H9 (cell line): ENCODE measurements at regions not wholly inside any gene's neighbourhood (a gene's known extent, or its start where the extent isn't known, plus 50 kb on each side); places are given as distances from the start of the nearest gene placed in this dataset.
"Not testable (repeated sequence)": the region's sequence is repeated elsewhere in the genome, so short reads cannot be mapped to it uniquely, and the experiment has no call there.

Experiments used
- DNase-seq: peaks from one replicate; pipeline ENCODE4 v3.0.0-alpha.2; 2017
- H2AFZ ChIP-seq: one replicate; pipeline ENCODE4 v1.6.1; 2013; ENCODE audit warnings: mild to moderate bottlenecking, low read length, control low read depth, moderate library complexity
- H2AK5ac ChIP-seq: 2 replicates; pipeline ENCODE4 v1.6.1; 2013; ENCODE audit warnings: low read length, control low read depth, mixed read lengths; ENCODE audit not compliant: insufficient read length
- H2BK120ac ChIP-seq: one replicate; pipeline ENCODE4 v1.6.1; 2013; ENCODE audit warnings: low read depth, mild to moderate bottlenecking, low read length, control low read depth, inconsistent platforms; ENCODE audit not compliant: poor library complexity, severe bottlenecking
- H2BK12ac ChIP-seq: 2 replicates; pipeline ENCODE4 v1.6.1; 2013; ENCODE audit warnings: low read length, control low read depth, mixed read lengths, low read depth; ENCODE audit not compliant: insufficient read length
- H2BK15ac ChIP-seq: 2 replicates; pipeline ENCODE4 v1.6.1; 2013; ENCODE audit warnings: low read depth, low read length, control low read depth
- H2BK20ac ChIP-seq: one replicate; pipeline ENCODE4 v1.6.1; 2013; ENCODE audit warnings: low read depth, mild to moderate bottlenecking, low read length, control low read depth, inconsistent platforms; ENCODE audit not compliant: poor library complexity, severe bottlenecking
- H2BK5ac ChIP-seq: 2 replicates; pipeline ENCODE4 v1.6.1; 2013; ENCODE audit warnings: low read length, control low read depth, mixed read lengths; ENCODE audit not compliant: insufficient read length
- H3K14ac ChIP-seq: 2 replicates; pipeline ENCODE4 v1.6.1; 2013; ENCODE audit warnings: low read length, control low read depth; ENCODE audit not compliant: insufficient read depth
- H3K18ac ChIP-seq: 2 replicates; pipeline ENCODE4 v1.6.1; 2013; ENCODE audit warnings: low read depth, mild to moderate bottlenecking, mixed read lengths, low read length, control low read depth; ENCODE audit not compliant: insufficient read length
- H3K23ac ChIP-seq: 2 replicates; pipeline ENCODE4 v1.6.1; 2013; ENCODE audit warnings: low read length, control low read depth, mixed read lengths, low read depth; ENCODE audit not compliant: insufficient read length
- H3K23me2 ChIP-seq: 2 replicates; pipeline ENCODE4 v1.6.1; 2013; ENCODE audit warnings: low read depth, mild to moderate bottlenecking, mixed read lengths, low read length, control low read depth; ENCODE audit not compliant: insufficient read length, poor library complexity, severe bottlenecking
- H3K27ac ChIP-seq: 2 replicates; pipeline ENCODE4 v1.5.1; 2013; ENCODE audit warnings: low read length, control low read depth, mixed read lengths, low read depth; ENCODE audit not compliant: insufficient read length
- H3K27me3 ChIP-seq: 2 replicates; pipeline ENCODE4 v1.6.1; 2013; ENCODE audit warnings: low read length, control low read depth, inconsistent platforms; ENCODE audit not compliant: insufficient read depth
- H3K4ac ChIP-seq: 2 replicates; pipeline ENCODE4 v1.6.1; 2013; ENCODE audit warnings: low read depth, mild to moderate bottlenecking, control low read depth, inconsistent platforms, low read length, moderate library complexity
- H3K4me1 ChIP-seq: 2 replicates; pipeline ENCODE4 v1.6.1; 2013; ENCODE audit warnings: low read length, control low read depth, inconsistent platforms; ENCODE audit not compliant: insufficient read depth
- H3K4me2 ChIP-seq: 2 replicates; pipeline ENCODE4 v1.6.1; 2013; ENCODE audit warnings: low read length, control low read depth, mixed read lengths; ENCODE audit not compliant: insufficient read length, insufficient read depth
- H3K56ac ChIP-seq: 2 replicates; pipeline ENCODE4 v1.6.1; 2013; ENCODE audit warnings: low read depth, mild to moderate bottlenecking, mixed read lengths, low read length, control low read depth; ENCODE audit not compliant: insufficient read length
- H3K79me1 ChIP-seq: 2 replicates; pipeline ENCODE4 v1.6.1; 2013; ENCODE audit warnings: low read depth, mild to moderate bottlenecking, moderate library complexity, low read length, control low read depth, inconsistent platforms; ENCODE audit not compliant: insufficient read depth, poor library complexity, severe bottlenecking
- H3K79me2 ChIP-seq: 2 replicates; pipeline ENCODE4 v1.6.1; 2013; ENCODE audit warnings: low read length, control low read depth, inconsistent platforms; ENCODE audit not compliant: insufficient read depth
- H3K9ac ChIP-seq: 2 replicates; pipeline ENCODE4 v1.6.1; 2013; ENCODE audit warnings: low read length, control low read depth, mixed read lengths; ENCODE audit not compliant: insufficient read length; ENCODE audit errors: extremely low read depth
- H3K9me3 ChIP-seq: one replicate; pipeline ENCODE4 v1.6.1; 2013; ENCODE audit warnings: low read depth, low read length, inconsistent platforms; ENCODE audit not compliant: control insufficient read depth
- H3T11ph ChIP-seq: one replicate; pipeline ENCODE4 v1.6.1; 2013; ENCODE audit warnings: mild to moderate bottlenecking, low read length, control low read depth, inconsistent platforms
- H4K20me1 ChIP-seq: one replicate; pipeline ENCODE4 v1.6.1; 2013; ENCODE audit not compliant: control insufficient read depth, insufficient read length, insufficient read depth
- H4K5ac ChIP-seq: 2 replicates; pipeline ENCODE4 v1.6.1; 2013; ENCODE audit warnings: low read depth, mild to moderate bottlenecking, mixed read lengths, low read length, control low read depth; ENCODE audit not compliant: insufficient read length
- H4K8ac ChIP-seq: replicated peaks from 2 replicates; pipeline ENCODE4 v1.6.1; 2013; ENCODE audit warnings: low read length, control low read depth, mixed read lengths, low read depth; ENCODE audit not compliant: insufficient read length
- H4K91ac ChIP-seq: 2 replicates; pipeline ENCODE4 v1.6.1; 2013; ENCODE audit warnings: low read depth, mild to moderate bottlenecking, moderate library complexity, mixed read lengths, low read length, control low read depth; ENCODE audit not compliant: insufficient read length
- H3K27ac Mint-ChIP-seq, 3 experiments: 2 replicates in 2 of 3; 3 replicates in 1 of 3; pipeline ENCODE4 v1.8.0; 2020 to 2021; ENCODE audit warnings: mixed read lengths in 3 of 3, mild to moderate bottlenecking in 1 of 3, moderate library complexity in 1 of 3
- H3K27me3 Mint-ChIP-seq: 2 replicates; pipeline ENCODE4 v1.8.0; 2021; ENCODE audit warnings: low read depth, mild to moderate bottlenecking, moderate library complexity, mixed read lengths
- H3K36me3 Mint-ChIP-seq, 3 experiments: 2 replicates in 2 of 3; 3 replicates in 1 of 3; pipeline ENCODE4 v1.8.0; 2020 to 2021; ENCODE audit warnings: low read depth in 3 of 3, mixed read lengths in 3 of 3; ENCODE audit not compliant: insufficient read depth in 1 of 3
- H3K4me1 Mint-ChIP-seq, 2 experiments: 2 replicates each; pipeline ENCODE4 v1.8.0; 2020; ENCODE audit warnings: mixed read lengths in 2 of 2
- H3K4me3 Mint-ChIP-seq, 2 experiments: 2 replicates in 1 of 2; 3 replicates in 1 of 2; pipeline ENCODE4 v1.8.0; 2020 to 2021; ENCODE audit warnings: mild to moderate bottlenecking in 2 of 2, mixed read lengths in 2 of 2, moderate library complexity in 1 of 2
- H3K9me3 Mint-ChIP-seq, 2 experiments: 2 replicates in 1 of 2; 3 replicates in 1 of 2; pipeline ENCODE4 v1.8.0; 2020; ENCODE audit warnings: mild to moderate bottlenecking in 2 of 2, mixed read lengths in 2 of 2, moderate library complexity in 1 of 2
- WGBS: extraction: QIAGEN DNeasy Blood & Tissue Kit; methylation state at CpG from one replicate; pipeline ENCODE4 v1.1.7; 2013; ENCODE audit warnings: missing lambda C conversion rate, low lambda C conversion rate, mixed read lengths; ENCODE audit not compliant: insufficient read length; ENCODE audit errors: extremely low coverage; 5-methylcytosine and 5-hydroxymethylcytosine counted together

DNA sequence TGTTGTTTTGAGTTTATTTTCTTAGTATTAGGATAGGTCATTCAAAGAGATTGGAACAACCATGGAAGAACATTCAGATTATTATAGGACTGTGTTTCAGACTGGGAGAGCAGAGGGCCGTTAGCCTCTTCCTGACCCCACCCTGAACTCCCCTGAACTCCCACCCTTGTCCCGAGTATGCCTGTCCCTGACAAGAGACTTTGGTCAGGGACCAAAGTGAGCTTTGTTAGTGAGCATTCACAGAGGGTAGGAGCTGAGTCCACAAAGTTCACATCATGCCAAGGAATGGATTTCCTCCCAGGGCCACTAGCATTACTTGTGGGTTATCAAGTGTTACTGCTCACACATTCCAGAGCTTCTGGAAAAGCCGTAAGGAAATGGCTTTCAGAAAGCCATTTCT lies 94.7 kb upstream of the IKBKE start:
- no CpG with 5 or more reads among the region's 3 CpGs for WGBS
- H2AK5ac ChIP-seq, H3K14ac ChIP-seq, H3K79me1 ChIP-seq, H2BK12ac ChIP-seq, DNase-seq, H3K27me3 ChIP-seq, H3K9ac ChIP-seq, H2AFZ ChIP-seq, H3K4me3 Mint-ChIP-seq, H3K23me2 ChIP-seq, H3K27me3 Mint-ChIP-seq, H3K27ac Mint-ChIP-seq, H3K36me3 Mint-ChIP-seq, H4K91ac ChIP-seq, H3K79me2 ChIP-seq, H2BK20ac ChIP-seq, H3K4me2 ChIP-seq, H3K9me3 ChIP-seq, H2BK5ac ChIP-seq, H4K20me1 ChIP-seq, H2BK120ac ChIP-seq, H3K9me3 Mint-ChIP-seq, H3K23ac ChIP-seq, H3K4me1 ChIP-seq, H4K8ac ChIP-seq, H3K4ac ChIP-seq, H4K5ac ChIP-seq, H3T11ph ChIP-seq, H3K18ac ChIP-seq, H3K4me1 Mint-ChIP-seq, H3K56ac ChIP-seq, H2BK15ac ChIP-seq, H3K27ac ChIP-seq: not testable (repeated sequence)

DNA sequence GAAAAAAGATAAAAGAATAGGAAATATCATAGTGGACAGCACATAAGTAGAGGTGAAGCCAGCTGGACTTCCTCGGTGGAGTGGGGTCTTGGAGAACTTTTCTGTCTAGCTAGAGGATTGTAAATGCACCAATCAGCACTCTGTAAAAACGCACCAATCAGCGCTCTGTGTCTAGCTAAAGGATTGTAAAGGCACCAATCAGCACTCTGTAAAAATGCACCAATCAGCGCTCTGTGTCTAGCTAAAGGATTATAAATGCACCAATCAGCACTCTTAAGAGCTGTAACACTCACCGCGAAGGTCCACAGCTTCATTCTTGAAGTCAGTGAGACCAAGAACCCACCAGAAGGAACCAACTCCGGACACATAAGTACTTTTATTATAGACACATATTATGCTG lies 91.8 kb upstream of the IKBKE start:
- H4K20me1 ChIP-seq, DNase-seq, H4K5ac ChIP-seq, H3K27ac Mint-ChIP-seq, H3K4me3 Mint-ChIP-seq, H4K8ac ChIP-seq, H4K91ac ChIP-seq, H2AFZ ChIP-seq, H2AK5ac ChIP-seq, H3K27ac ChIP-seq, H3K4me2 ChIP-seq, H2BK12ac ChIP-seq, H3K27me3 Mint-ChIP-seq, H3K14ac ChIP-seq, H3K27me3 ChIP-seq, H3K18ac ChIP-seq, H2BK20ac ChIP-seq, H3K9ac ChIP-seq, H3K4me1 Mint-ChIP-seq, H2BK120ac ChIP-seq, H2BK15ac ChIP-seq, H3K23ac ChIP-seq, H3K9me3 Mint-ChIP-seq, H2BK5ac ChIP-seq, H3K4ac ChIP-seq, H3K36me3 Mint-ChIP-seq, H3K23me2 ChIP-seq, H3K9me3 ChIP-seq, H3K79me1 ChIP-seq, H3K56ac ChIP-seq, H3T11ph ChIP-seq, H3K4me1 ChIP-seq, H3K79me2 ChIP-seq: not testable (repeated sequence)
- WGBS = no CpG with 5 or more reads among the region's 7 CpGs

DNA sequence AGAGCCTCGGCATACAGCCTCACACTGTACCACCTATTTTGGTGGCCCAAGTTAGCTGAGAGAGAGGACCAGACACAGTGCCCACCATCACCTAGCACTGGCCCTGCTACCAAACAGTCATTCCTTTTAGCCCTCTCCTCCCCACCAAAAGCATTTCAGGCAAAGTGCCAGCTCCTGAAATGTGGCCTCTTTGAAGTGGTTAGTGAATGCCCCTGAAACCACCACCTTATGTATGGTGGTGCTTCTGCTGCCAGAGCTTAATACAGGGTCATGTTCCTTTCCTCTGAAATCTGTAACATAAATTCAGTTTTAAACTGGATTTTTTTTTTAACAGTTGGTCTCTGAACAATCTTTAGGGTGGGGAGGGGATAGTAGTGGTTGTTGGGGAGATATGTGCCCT lies 91.0 kb upstream of the IKBKE start:
- H3K18ac ChIP-seq, H2BK15ac ChIP-seq, H3K23me2 ChIP-seq, H2BK12ac ChIP-seq, H3K9me3 ChIP-seq, H3K79me1 ChIP-seq, H4K91ac ChIP-seq, H3K23ac ChIP-seq, H3K14ac ChIP-seq, H3K56ac ChIP-seq, H2AFZ ChIP-seq, H3K79me2 ChIP-seq, H4K5ac ChIP-seq, H2BK5ac ChIP-seq, H3K27me3 ChIP-seq, H3K4me1 Mint-ChIP-seq, H2AK5ac ChIP-seq, H2BK20ac ChIP-seq, H3K9me3 Mint-ChIP-seq, DNase-seq, H3K4me2 ChIP-seq, H3K27me3 Mint-ChIP-seq, H3K36me3 Mint-ChIP-seq, H4K20me1 ChIP-seq, H3K27ac ChIP-seq, H3K9ac ChIP-seq, H3K4ac ChIP-seq, H3K4me1 ChIP-seq, H3T11ph ChIP-seq, H3K27ac Mint-ChIP-seq, H4K8ac ChIP-seq, H2BK120ac ChIP-seq, H3K4me3 Mint-ChIP-seq: not testable (repeated sequence)
- no CpG with 5 or more reads among the region's 1 CpG for WGBS
